DLD1 (cell line): ENCODE measurements at regions not wholly inside any gene's neighbourhood (a gene's known extent, or its start where the extent isn't known, plus 50 kb on each side); places are given as distances from the start of the nearest gene placed in this dataset.
"Not testable (repeated sequence)": the region's sequence is repeated elsewhere in the genome, so short reads cannot be mapped to it uniquely, and the experiment has no call there.

Experiments
- in situ Hi-C: cut with HindIII; loops from 2 replicates; pipeline ENCODE4 v1.10.0; 2017; ENCODE audit warnings: low sequenced_read_pairs

- in situ Hi-C loops, result no loop called here
These were observed 489.1 kb downstream of the ZEB2 start for GRCh38 chr2:144030791-144031190.

GRCh38 chr2:144027593-144027992 is 492.3 kb downstream of the ZEB2 start:
- in situ Hi-C loops, result no loop called here

GRCh38 chr2:144026753-144027152 is 493.2 kb downstream of the ZEB2 start:
- in situ Hi-C loops, result no loop called here

- in situ Hi-C loops, result no loop called here
These were observed 499.9 kb downstream of the ZEB2 start for GRCh38 chr2:144020047-144020446.

- in situ Hi-C loops, result no loop called here
These were observed 504.2 kb downstream of the ZEB2 start for GRCh38 chr2:144015655-144016245.

GRCh38 chr2:144015036-144015435 is 504.9 kb downstream of the ZEB2 start:
- in situ Hi-C loops, result no loop called here

GRCh38 chr2:144014103-144014502 is 505.8 kb downstream of the ZEB2 start:
- in situ Hi-C loops, result no loop called here

GRCh38 chr2:144012304-144012703 is 507.6 kb downstream of the ZEB2 start:
- in situ Hi-C loops, result no loop called here

GRCh38 chr2:144011553-144011952 is 508.4 kb downstream of the ZEB2 start:
- in situ Hi-C loops, result no loop called here

- in situ Hi-C loops, result no loop called here
These were observed 508.8 kb downstream of the ZEB2 start for GRCh38 chr2:144011098-144011497.

GRCh38 chr2:144010096-144010836 is 509.7 kb downstream of the ZEB2 start:
- in situ Hi-C loops, result no loop called here

- in situ Hi-C loops, result no loop called here
These were observed 513.8 kb downstream of the ZEB2 start for GRCh38 chr2:144006139-144006538.

- in situ Hi-C loops, result no loop called here
These were observed 515.2 kb downstream of the ZEB2 start for GRCh38 chr2:144004742-144005141.

- in situ Hi-C loops, result no loop called here
These were observed 516.4 kb downstream of the ZEB2 start for GRCh38 chr2:144003460-144004075.

- in situ Hi-C loops, result no loop called here
These were observed 522.9 kb downstream of the ZEB2 start for GRCh38 chr2:143996974-143997373.

GRCh38 chr2:143994961-143995360 is 525.0 kb downstream of the ZEB2 start:
- in situ Hi-C loops, result no loop called here

- in situ Hi-C loops, result not testable (repeated sequence)
These were observed 528.3 kb downstream of the ZEB2 start for GRCh38 chr2:143991596-143991995.

GRCh38 chr2:143988082-143988481 is 531.8 kb downstream of the ZEB2 start:
- in situ Hi-C loops, result no loop called here

- in situ Hi-C loops, result no loop called here
These were observed 538.5 kb downstream of the ZEB2 start for GRCh38 chr2:143981428-143981827.

GRCh38 chr2:143977356-143977755 is 542.6 kb downstream of the ZEB2 start:
- in situ Hi-C loops, result no loop called here

- in situ Hi-C loops, result no loop called here
These were observed 544.7 kb downstream of the ZEB2 start for GRCh38 chr2:143975216-143975615.

GRCh38 chr2:143974262-143974661 is 545.7 kb downstream of the ZEB2 start:
- in situ Hi-C loops, result no loop called here
